Small intestine (tissue), 7 donors: ENCODE measurements at regions not wholly inside any gene's neighbourhood (a gene's known extent, or its start where the extent isn't known, plus 50 kb on each side); places are given as distances from the start of the nearest gene placed in this dataset.
A peak's percentile ranks its signal among the peaks of the same experiment; 100 is the strongest.
"Not testable (repeated sequence)": the region's sequence is repeated elsewhere in the genome, so short reads cannot be mapped to it uniquely, and the experiment has no call there.

Source experiments
- DNase-seq, 2 donors: peaks; one replicate each; pipeline versions ENCODE4 v3.0.0 to v3.0.0-alpha.2; 2013
- FAIRE-seq: peaks from 2 replicates; lab custom pipeline; 2012; peaks lifted over from hg19 to GRCh38; lab: Jason Lieb, UNC
- H3K27ac ChIP-seq, 3 donors: one replicate each; pipeline ENCODE4 v1.5.1; 2013; ENCODE audit warnings: low read length in 2 of 3, mild to moderate bottlenecking in 2 of 3, control low read depth in 1 of 3, inconsistent platforms in 1 of 3, low read depth in 1 of 3, moderate library complexity in 1 of 3
- H3K27me3 ChIP-seq, 3 donors: one replicate each; pipeline ENCODE4 v1.6.1; 2013; ENCODE audit warnings: low read length in 3 of 3, inconsistent platforms in 1 of 3; ENCODE audit not compliant: control insufficient read depth in 3 of 3, insufficient read depth in 3 of 3
- H3K36me3 ChIP-seq, 3 donors: one replicate each; pipeline ENCODE4 v1.6.1; 2013; ENCODE audit warnings: low read length in 3 of 3, inconsistent platforms in 1 of 3, low read depth in 1 of 3, mild to moderate bottlenecking in 1 of 3, moderate library complexity in 1 of 3; ENCODE audit not compliant: control insufficient read depth in 3 of 3, insufficient read depth in 2 of 3
- H3K4me1 ChIP-seq, 3 donors: one replicate each; pipeline ENCODE4 v1.6.1; 2013; ENCODE audit warnings: low read length in 2 of 3, inconsistent platforms in 1 of 3, low read depth in 1 of 3, mild to moderate bottlenecking in 1 of 3, moderate library complexity in 1 of 3; ENCODE audit not compliant: control insufficient read depth in 3 of 3, insufficient read depth in 2 of 3
- H3K4me3 ChIP-seq, 3 donors: one replicate each; pipeline ENCODE4 v1.5.1; 2013; ENCODE audit warnings: low read length in 3 of 3, control low read depth in 1 of 3, inconsistent platforms in 1 of 3, low read depth in 1 of 3, mild to moderate bottlenecking in 1 of 3, moderate library complexity in 1 of 3
- H3K9me3 ChIP-seq, 2 donors: one replicate each; pipeline ENCODE4 v1.6.1; 2013; ENCODE audit warnings: low read depth in 1 of 2, low read length in 1 of 2; ENCODE audit not compliant: control insufficient read depth in 2 of 2, insufficient read depth in 1 of 2
- WGBS, 3 donors: extraction: QIAGEN DNeasy Blood & Tissue Kit; methylation state at CpG; one replicate each; pipeline ENCODE4 v1.1.7; 2013; 5-methylcytosine and 5-hydroxymethylcytosine counted together
- donor health status: healthy with polysubstance abuse.
- donor health status: control.
- donor health status: control.
- donor health status: Bipolar disorder and iron deficiency.
- donor health status: healthy.

GRCh38 chr1:163450986-163451385 is 129.2 kb downstream of the NUF2 start:
- no peak for DNase-seq
- Histone ChIP-seq H3K27me3 (no peaks in the 10 kb centered on the region), H3K27ac (no peak overlapping the region), H3K4me3 (no peak overlapping the region), H3K4me1 (no peaks in the 10 kb centered on the region), H3K9me3 (no peaks in the 10 kb centered on the region), H3K36me3 (no peaks in the 10 kb centered on the region)
- no peak for FAIRE-seq

DNA sequence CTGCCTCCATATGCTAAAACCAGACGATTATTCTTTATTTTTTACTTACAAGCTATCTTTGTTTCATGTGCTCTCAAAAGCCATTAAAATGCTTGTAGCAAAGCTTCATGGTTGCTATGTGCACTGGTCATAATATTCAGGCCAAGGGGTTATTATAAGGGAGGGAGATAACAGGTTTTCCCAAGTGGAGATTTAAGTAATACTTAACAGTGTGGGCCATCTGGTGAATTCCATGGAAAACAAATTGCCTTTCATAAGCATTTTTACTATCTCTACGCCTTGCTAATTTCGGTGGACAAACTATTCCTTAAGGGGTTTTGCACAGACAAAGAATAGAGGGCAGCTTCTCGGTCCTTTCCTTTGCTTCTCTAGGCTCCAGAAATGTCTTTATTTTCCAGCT is 137.8 kb downstream of the NUF2 start:
- Histone ChIP-seq H3K4me1 (no peaks in the 10 kb centered on the region), H3K27me3 (peaks cover 0 to 3% (median 0%) of the 10 kb centered on the region in 3 donors), H3K4me3 (no peak overlapping the region), H3K36me3 (no peaks in the 10 kb centered on the region), H3K9me3 (no peaks in the 10 kb centered on the region), H3K27ac (no peak overlapping the region)
- WGBS, 3 donors, result 81 to 90% (median 82%) methylated on average over 4 of the region's 4 CpGs
- FAIRE-seq, result no peak
- no peak for DNase-seq

DNA sequence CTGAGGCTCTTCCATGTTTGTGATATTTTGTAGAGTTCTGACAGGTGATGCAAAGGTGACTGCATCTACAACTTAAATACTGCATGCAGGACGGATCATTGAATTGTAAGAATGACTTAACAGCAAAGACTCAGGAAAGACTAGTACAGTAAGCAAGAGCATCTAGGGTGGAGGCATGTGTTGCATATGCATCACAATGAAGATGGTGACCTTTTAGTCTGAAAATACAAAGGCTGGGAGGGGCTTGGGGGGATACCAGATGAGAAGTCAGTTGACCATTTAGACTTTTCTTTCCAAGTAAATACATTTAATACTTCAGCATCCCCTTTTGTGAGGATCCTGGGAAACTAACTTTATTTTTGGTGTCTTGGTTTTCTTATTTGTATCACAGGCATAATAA is 145.5 kb downstream of the NUF2 start:
- no peaks in the 10 kb centered on the region for H3K27me3 ChIP-seq
- 34 to 87% (median 78%) methylated on average over 1 of the region's 1 CpG for WGBS, 3 donors
- no peak overlapping the region for H3K27ac ChIP-seq
- peaks cover 0 to 7% (median 0%) of the 10 kb centered on the region in 3 donors for H3K4me1 ChIP-seq
- DNase-seq (no peak), FAIRE-seq (no peak)
- no peaks in the 10 kb centered on the region for H3K36me3 ChIP-seq
- H3K9me3 ChIP-seq, result no peaks in the 10 kb centered on the region
- no peak overlapping the region for H3K4me3 ChIP-seq

- Histone ChIP-seq H3K4me3 (peak overlapping the region in 1 of 3 donors; percentile 9), H3K27ac (peak overlapping the region in 1 of 3 donors; percentile 57), H3K9me3 (no peaks in the 10 kb centered on the region), H3K4me1 (peaks cover 0 to 17% (median 0%) of the 10 kb centered on the region in 3 donors), H3K27me3 (no peaks in the 10 kb centered on the region), H3K36me3 (no peaks in the 10 kb centered on the region)
- DNase-seq (peak; percentile 15 to 54), FAIRE-seq (no peak)
- 19 to 57% (median 34%) methylated on average over 13 of the region's 13 CpGs for WGBS, 3 donors
Observed at GRCh38 chr1:163471779-163472650, 150.3 kb downstream of the NUF2 start.

- H3K27me3 ChIP-seq, result no peaks in the 10 kb centered on the region
- H3K9me3 ChIP-seq, result no peaks in the 10 kb centered on the region
- peak overlapping the region in 1 of 3 donors; percentile 57 for H3K27ac ChIP-seq
- peak overlapping the region in 1 of 3 donors; percentile 9 for H3K4me3 ChIP-seq
- DNase-seq, result peak in 1 of 2 donors; percentile 24
- H3K36me3 ChIP-seq, result no peaks in the 10 kb centered on the region
- peaks cover 0 to 17% (median 0%) of the 10 kb centered on the region in 3 donors for H3K4me1 ChIP-seq
- FAIRE-seq, result no peak
- WGBS, 3 donors, result 31 to 58% (median 40%) methylated on average over 9 of the region's 9 CpGs
Observed at GRCh38 chr1:163472651-163473248, 151.0 kb downstream of the NUF2 start.

DNA sequence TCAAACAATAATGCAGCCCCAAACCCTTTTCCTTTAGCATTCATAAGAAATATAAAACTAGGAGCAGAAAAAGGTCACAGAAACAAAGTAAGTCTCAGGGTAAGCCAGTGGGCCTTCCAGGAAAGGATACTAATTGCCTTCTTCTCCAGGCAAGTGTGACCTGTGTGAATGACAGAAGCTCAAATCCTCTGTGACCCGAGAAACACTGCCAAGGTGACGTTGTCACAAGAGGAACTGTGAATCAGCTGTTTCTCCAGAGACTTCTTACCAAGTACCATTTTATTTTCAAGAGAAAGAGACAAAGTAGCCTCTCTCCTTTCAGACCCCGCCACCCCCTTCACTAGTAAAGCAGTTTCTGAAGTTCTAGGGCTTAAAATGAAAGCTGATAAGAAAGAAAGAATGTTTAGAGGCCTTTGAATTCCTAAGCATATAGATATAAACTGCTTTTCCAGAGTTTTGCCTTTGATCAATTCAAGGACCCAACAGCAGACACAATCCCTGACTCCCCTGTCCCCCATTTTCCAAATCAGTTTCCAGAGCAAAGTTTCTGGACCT is 155.6 kb downstream of the NUF2 start:
- Histone ChIP-seq H3K9me3 (peaks cover 0 to 23% of the 10 kb centered on the region in 2 donors), H3K4me1 (peaks cover 0 to 10% (median 0%) of the 10 kb centered on the region in 3 donors), H3K27ac (no peak overlapping the region), H3K27me3 (peaks cover 0 to 2% (median 0%) of the 10 kb centered on the region in 3 donors), H3K4me3 (no peak overlapping the region), H3K36me3 (no peaks in the 10 kb centered on the region)
- 45 to 64% (median 60%) methylated on average over 3 of the region's 3 CpGs for WGBS, 3 donors
- DNase-seq (no peak), FAIRE-seq (no peak)

- H3K36me3 ChIP-seq, FAIRE-seq, H3K4me3 ChIP-seq, H3K27me3 ChIP-seq, H3K27ac ChIP-seq, DNase-seq, H3K4me1 ChIP-seq: not testable (repeated sequence)
- H3K9me3 ChIP-seq, result peaks cover 0 to 11% of the 10 kb centered on the region in 2 donors
- WGBS, 3 donors, result 92 to 94% (median 92%) methylated on average over 47 to 52 of the region's 52 CpGs
Observed at GRCh38 chr1:163498391-163499330, 176.9 kb downstream of the NUF2 start.
